GM18867 (cell line): ENCODE measurements at regions not wholly inside any gene's neighbourhood (a gene's known extent, or its start where the extent isn't known, plus 50 kb on each side); places are given as distances from the start of the nearest gene placed in this dataset.
"Not testable (repeated sequence)": the region's sequence is repeated elsewhere in the genome, so short reads cannot be mapped to it uniquely, and the experiment has no call there.

Experiments used
- ATAC-seq: cut with Tn5 transposase; IDR thresholded peaks from one replicate; pipeline ENCODE4 v1.9.1; 2021; ENCODE audit warnings: mild to moderate bottlenecking, moderate library complexity; ENCODE audit not compliant: unreplicated experiment

DNA sequence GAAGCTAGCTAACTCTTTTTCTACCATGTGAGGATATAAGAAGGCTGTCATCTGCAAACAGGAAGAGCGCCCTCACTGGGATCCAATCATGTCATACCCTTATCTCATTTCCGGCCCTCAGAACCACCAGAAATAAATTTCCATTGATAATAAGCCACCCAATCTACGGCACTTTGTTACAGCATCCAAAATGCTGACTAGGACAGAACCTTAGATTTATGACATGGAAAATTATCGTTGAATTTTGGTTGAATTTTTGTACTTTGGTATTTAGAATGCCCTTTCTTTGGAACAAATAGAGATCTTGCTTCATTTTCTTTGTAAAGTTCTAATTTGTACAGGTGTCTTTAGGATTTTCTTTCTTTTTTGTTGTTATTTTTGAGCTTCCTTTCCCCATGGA is 53.3 kb upstream of the CYLC2 start:
- no peak for ATAC-seq

DNA sequence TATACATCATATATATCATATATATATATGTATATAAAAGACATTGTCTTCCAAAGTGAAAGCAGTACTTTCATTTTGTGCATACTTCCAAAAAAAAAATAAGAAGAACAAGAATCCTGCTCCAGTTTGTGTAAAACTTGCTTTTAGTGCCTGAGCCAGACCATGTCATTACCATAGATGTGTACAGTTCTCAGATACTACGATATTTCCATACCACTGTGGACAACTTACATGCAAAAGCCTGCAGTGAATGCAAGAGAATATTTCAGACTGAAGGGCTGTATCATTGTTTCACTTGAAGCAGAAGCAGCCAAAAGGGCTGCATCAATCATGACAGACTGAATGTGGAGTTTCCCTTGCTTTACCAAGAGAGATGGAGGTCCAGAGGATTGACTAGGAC is 72.6 kb upstream of the CYLC2 start:
- no peak for ATAC-seq

GRCh38 chr9:102911185-102911584 is 83.9 kb upstream of the CYLC2 start:
- no peak for ATAC-seq

DNA sequence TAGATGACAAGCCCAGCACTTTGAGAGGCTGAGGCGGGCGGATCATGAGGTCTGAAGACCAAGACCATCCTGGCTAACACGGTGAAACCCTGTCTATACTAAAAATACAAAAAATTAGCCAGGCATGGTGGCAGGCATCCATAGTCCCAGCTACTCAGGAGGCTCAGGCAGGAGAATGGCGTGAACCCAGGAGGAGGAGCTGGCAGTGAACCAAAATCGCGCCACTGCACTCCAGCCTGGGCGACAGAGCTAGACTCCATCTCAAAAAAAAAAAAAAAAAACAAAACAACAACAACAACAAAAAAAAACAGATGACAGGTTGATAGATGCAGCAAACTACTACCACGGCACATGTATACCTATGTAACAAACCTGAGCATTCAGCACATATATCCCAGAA is 89.3 kb upstream of the CYLC2 start:
- ATAC-seq, result not testable (repeated sequence)

DNA sequence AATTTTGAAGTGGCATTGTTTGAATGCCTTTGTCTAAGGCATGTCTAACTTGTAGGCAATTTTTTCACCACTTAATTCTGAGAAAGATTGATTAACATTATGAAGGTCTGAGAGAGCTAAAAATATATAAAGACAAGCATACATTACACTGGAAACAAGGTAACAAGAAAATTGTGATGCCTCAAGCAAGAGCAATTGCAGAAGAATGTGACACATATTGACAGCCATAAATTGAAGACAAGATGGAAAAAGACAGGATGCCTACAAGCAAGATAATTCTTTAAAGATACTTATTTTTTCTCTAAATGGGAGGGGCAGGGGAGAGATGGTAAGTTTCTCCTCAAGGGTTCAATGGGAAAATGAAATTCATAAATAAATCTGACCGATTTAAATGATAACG is 103.1 kb upstream of the CYLC2 start:
- ATAC-seq, result no peak

GRCh38 chr9:102888747-102889146 is 106.4 kb upstream of the CYLC2 start:
- not testable (repeated sequence) for ATAC-seq

GRCh38 chr9:102875687-102876086 is 119.4 kb upstream of the CYLC2 start:
- ATAC-seq, result no peak

- ATAC-seq, result no peak
These were observed 127.6 kb upstream of the CYLC2 start for GRCh38 chr9:102867488-102867887.

- no peak for ATAC-seq
These were observed 132.7 kb upstream of the CYLC2 start for GRCh38 chr9:102862478-102862877.

- ATAC-seq, result no peak
These were observed 139.5 kb upstream of the CYLC2 start for GRCh38 chr9:102855641-102856040.

DNA sequence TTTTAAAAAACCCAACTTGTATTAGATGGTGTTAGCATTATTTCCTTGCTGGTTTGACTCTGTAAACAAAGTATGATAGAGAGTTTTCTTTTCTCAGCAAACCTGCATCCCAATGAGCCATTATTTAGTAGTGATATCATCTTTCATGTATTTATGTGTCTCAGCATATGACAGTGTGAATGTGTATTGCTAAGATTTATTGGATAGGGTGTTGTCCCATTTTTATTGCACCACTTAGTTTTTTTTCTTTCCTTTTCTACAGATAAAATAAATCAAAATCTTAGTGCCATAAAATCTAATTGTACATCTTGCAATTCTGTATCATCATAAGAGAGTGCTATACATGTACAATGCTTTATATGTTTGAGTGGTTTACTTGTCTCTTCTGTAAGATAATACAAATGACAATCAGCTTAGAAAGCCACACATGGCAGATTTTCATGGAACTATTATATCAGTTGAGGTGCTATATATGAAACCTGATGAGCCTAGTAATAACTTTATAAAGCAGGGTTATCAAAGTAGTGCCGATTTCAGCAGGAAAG is 149.2 kb upstream of the CYLC2 start:
- ATAC-seq, result no peak

DNA sequence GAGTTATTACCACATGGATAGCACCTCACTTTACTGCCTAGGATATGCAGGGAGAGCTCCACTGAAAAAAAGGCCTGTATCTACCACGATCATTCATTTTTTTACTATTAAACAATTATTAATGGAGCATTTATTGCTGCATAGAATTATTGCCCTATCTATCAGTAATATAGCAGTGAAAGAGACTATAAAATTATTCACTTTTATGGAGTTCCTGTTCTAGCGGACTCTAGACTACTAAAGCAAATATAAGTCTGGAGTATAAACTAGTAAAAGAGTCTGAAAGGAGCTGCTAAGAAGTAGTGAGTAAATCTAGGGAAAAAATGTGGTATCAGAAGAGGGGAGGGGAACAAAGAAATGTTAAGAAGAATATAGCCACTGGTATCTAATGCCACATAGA is 150.4 kb upstream of the CYLC2 start:
- no peak for ATAC-seq

DNA sequence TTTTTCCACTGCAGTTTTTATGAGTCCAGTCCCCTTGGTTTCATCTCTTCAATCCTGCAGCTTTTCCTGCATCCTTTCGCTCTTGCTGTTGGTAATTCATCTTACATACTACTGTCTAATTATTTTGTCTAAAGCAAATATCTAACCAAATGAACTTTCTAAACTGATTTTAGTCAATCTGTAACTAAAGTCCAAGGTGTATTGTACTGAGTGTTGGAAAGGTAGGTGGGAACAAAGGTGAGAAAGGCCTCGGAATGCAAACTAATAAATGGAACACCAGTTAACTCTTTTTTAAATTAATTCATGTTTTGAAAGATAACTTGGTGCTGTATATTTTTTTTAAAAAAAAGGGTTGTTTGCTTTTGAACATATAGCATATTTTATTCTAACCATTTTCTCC is 152.7 kb upstream of the CYLC2 start:
- ATAC-seq, result no peak

- ATAC-seq, result no peak
These were observed 153.8 kb upstream of the CYLC2 start for GRCh38 chr9:102841376-102841775.

DNA sequence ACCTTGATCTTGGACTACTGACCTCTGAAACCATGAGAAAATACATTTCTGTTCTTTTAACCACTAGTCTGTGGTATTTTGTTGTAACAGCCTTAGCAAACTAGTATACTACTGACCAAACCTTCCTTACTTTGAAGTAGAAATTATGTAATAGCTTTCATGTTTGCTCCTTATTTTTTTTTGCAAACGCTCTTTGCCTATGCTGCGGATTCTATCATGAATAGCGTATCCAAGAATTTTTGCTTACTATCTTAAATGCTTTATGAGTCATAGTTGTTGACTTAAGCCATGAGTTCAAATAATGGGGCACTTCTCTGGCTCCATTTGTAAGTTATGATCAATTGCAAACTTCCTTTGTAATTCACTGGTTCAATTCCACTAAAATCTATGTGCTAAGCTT is 154.8 kb upstream of the CYLC2 start:
- no peak for ATAC-seq

DNA sequence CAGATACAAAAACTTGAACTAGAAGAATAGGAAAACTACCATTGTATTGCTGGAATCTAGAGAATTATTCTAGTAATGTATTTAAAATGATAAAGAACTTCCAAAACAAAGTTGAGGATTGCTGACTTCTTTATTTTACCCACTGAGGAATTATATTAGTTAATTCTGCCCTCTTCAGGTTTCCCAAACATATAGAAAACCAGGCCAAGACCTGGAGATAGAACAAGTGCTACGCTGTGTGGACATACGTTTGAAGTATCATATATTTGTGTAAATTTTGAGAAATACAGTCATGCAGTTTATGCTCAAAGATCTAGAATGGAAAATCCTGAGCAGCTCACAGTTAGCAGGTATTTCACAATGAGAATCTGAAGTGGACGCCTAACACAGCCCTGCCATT is 162.3 kb upstream of the CYLC2 start:
- ATAC-seq, result no peak

DNA sequence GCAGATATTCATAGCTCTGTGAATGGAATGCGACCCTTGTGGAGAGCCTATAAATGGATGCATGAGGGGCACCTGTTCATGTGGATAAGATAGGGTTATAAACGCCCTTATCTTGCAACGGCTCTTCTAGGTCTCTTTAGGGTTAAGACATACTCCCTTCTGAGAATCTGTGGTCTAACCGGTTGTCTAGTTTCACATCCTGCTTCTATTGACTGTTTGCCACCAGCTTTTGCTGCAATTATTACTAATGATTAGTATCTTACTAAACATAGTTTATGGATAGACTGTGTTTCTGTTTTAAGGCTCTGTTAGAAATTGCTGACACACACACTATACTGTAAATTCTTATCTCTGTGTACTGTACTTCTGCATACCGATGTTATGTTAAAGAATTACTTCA is 198.9 kb upstream of the CYLC2 start:
- ATAC-seq, result no peak

DNA sequence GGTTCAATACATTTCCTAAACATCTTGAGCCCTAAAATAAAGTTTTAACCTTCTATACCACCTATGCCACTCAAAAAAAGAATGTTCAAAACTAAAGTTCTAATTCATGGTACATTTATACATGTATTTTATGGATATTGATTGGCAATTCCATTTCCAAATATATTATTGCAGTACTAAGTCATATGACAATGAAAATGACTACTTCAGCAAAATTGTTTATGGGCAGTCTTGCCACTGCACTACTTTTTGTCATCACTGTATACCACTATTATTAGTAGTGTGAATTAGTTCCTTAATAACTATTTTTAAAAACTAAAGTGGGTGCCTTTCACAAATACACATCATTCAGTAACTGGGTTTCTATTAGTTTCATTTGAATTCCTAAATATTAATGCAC is 199.6 kb upstream of the CYLC2 start:
- no peak for ATAC-seq

DNA sequence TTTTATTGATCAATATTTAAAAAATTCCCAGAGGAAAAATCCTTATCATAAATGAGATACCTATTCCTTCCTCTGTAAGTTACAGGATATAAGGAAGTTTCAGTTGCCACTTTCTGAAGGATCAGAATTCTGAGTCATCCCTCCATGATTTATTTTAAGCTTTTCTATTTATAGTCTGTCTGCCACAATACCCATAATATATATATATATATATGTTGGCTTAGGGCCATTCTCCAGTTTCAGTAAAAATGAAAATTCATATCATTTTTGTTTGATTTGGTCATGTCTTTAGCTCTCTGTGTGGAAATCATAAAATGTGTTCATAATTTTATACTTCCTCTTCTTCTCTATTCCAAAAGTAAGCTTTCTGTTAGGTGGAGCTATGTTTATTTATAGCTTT is 215.8 kb upstream of the CYLC2 start:
- ATAC-seq, result no peak

GRCh38 chr9:102778746-102779145 is 216.4 kb upstream of the CYLC2 start:
- no peak for ATAC-seq

- ATAC-seq, result no peak
These were observed 224.4 kb upstream of the CYLC2 start for GRCh38 chr9:102770704-102771103.

DNA sequence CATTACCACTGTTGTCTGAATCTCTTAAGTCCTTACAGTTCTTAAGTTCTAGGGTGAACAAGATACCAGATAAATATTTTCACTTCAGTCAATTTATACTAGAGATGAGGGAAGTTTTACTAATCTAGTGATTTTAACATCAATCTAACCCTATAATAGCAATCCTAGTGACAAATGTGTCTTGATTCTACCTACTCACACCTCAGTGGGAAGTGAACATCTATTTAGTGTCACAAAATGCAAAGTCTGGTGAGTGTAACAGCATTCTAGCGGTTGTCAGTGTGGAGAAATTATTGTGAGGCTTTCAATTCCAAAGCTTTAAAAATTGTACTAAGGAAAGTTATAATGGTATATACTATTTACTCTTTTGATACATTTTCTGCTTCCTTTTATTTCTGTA is 225.8 kb upstream of the CYLC2 start:
- no peak for ATAC-seq

- ATAC-seq, result no peak
These were observed 227.1 kb upstream of the CYLC2 start for GRCh38 chr9:102768002-102768401.

DNA sequence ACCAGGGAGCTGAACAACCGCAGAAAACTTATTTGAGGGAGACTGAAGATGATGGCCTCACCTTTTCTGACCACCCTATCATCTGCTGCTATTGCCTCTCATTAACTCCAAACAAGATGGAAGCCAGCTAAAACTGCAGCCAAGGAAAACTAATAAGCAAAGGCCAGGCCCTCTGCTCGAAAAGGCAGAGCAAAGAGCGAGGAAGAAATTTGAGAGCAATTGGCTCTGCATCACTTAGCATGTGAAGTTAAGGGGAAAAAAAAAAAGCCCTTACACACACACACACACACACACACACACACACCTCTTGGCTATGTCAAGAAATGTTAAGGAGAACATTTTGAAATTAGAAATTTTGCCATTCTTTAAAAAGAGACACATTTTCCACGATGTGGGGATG is 228.1 kb upstream of the CYLC2 start:
- no peak for ATAC-seq
